ENCODE measurements at regions not wholly inside any gene's neighbourhood (a gene's known extent, or its start where the extent isn't known, plus 50 kb on each side); places are given as distances from the start of the nearest gene placed in this dataset.

DNA sequence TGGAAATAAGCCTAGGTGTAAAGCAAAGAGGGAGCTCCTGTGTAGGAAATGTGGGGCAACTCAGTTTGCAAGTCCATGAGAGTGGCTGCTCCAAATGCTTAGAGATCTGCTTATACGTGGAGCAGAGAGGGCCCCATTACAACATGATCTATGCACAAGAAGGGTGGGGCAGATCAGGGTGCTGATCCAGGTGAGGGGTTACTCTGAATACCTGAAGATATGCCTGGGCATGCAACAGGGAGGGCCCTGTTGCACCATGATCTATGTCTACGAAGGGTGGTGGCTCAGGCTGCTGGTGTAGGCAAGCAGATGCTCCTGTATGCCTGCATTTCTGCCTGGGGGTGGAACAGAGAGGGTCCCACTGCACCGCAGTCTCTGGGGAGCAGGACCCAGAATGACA lies 1121.2 kb downstream of the RAPGEF2 start:
- no peak overlapping the region for H3K9ac ChIP-seq (ENCODE audit: low read length)
- H3K79me2 ChIP-seq (ENCODE audit: low read length): no peaks in the 10 kb centered on the region
- no peaks in the 10 kb centered on the region for H3K27me3 ChIP-seq (replicated peaks; ENCODE audit: insufficient read depth, low read length)
- H2AFZ ChIP-seq (ENCODE audit: low read length): no peak overlapping the region
- H3F3A ChIP-seq (ENCODE audit: insufficient read depth, low read length): no peaks in the 10 kb centered on the region
- H3K4me1 ChIP-seq (ENCODE audit: low read length): no peaks in the 10 kb centered on the region
- no peaks in the 10 kb centered on the region for H4K20me1 ChIP-seq (ENCODE audit: insufficient read depth, low read length)
- TF ChIP-seq, protein P1, sequence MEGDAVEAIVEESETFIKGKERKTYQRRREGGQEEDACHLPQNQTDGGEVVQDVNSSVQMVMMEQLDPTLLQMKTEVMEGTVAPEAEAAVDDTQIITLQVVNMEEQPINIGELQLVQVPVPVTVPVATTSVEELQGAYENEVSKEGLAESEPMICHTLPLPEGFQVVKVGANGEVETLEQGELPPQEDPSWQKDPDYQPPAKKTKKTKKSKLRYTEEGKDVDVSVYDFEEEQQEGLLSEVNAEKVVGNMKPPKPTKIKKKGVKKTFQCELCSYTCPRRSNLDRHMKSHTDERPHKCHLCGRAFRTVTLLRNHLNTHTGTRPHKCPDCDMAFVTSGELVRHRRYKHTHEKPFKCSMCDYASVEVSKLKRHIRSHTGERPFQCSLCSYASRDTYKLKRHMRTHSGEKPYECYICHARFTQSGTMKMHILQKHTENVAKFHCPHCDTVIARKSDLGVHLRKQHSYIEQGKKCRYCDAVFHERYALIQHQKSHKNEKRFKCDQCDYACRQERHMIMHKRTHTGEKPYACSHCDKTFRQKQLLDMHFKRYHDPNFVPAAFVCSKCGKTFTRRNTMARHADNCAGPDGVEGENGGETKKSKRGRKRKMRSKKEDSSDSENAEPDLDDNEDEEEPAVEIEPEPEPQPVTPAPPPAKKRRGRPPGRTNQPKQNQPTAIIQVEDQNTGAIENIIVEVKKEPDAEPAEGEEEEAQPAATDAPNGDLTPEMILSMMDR (IDR thresholded peaks at IDR 0.05; ENCODE audit: low read length): no peak
- no peak for TF ChIP-seq EZH2phosphoT487 (IDR thresholded peaks at IDR 0.05; ENCODE audit: low read length)
- TF ChIP-seq EZH2 (optimal IDR thresholded peaks at IDR 0.05; ENCODE audit: low read depth, low read length): no peak
- no peak overlapping the region for H3K4me2 ChIP-seq (ENCODE audit: low read depth, low read length)
- no peaks in the 10 kb centered on the region for H3K9me2 ChIP-seq (replicated peaks; ENCODE audit: insufficient read depth, low read length)
- H3K4me3 ChIP-seq (ENCODE audit: low read length): no peak overlapping the region
- no peaks in the 10 kb centered on the region for H3K9me3 ChIP-seq (replicated peaks; ENCODE audit: insufficient read depth, low read length)
- no peaks in the 10 kb centered on the region for H3K36me3 ChIP-seq (replicated peaks; ENCODE audit: insufficient read depth, low read length)
- no peak for DNase-seq
- no peak overlapping the region for H3K27ac ChIP-seq (ENCODE audit: low read length)

DNA sequence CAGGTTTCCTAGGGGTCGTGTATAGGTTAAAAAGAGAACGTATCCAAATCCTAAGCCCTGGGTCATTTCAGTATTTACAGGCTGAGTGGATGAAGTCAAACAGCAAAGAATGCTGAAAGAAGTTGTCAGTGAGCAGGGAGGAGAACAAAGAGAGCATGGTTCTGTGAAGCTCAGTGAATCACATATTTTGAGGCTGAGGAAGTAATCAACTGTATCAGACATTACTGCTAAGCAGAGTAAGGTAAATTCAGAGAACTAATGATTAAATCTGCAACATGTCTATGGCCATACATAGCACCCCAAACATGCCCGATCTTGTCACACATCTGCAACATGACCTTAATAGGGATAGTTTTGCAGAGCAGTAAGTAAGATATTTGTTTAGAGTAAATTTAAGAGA lies 1130.3 kb downstream of the RAPGEF2 start:
- Histone ChIP-seq H3F3A (ENCODE audit: insufficient read depth, low read length) (no peaks in the 10 kb centered on the region), H3K4me2 (ENCODE audit: low read depth, low read length) (no peak overlapping the region), H4K20me1 (ENCODE audit: insufficient read depth, low read length) (no peaks in the 10 kb centered on the region), H3K4me3 (ENCODE audit: low read length) (no peak overlapping the region), H3K36me3 (replicated peaks; ENCODE audit: insufficient read depth, low read length) (no peaks in the 10 kb centered on the region), H3K27ac (ENCODE audit: low read length) (no peak overlapping the region), H2AFZ (ENCODE audit: low read length) (no peak overlapping the region), H3K9me3 (replicated peaks; ENCODE audit: insufficient read depth, low read length) (no peaks in the 10 kb centered on the region), H3K9me2 (replicated peaks; ENCODE audit: insufficient read depth, low read length) (no peaks in the 10 kb centered on the region), H3K9ac (ENCODE audit: low read length) (no peak overlapping the region), H3K79me2 (ENCODE audit: low read length) (no peaks in the 10 kb centered on the region), H3K4me1 (ENCODE audit: low read length) (no peaks in the 10 kb centered on the region), H3K27me3 (replicated peaks; ENCODE audit: insufficient read depth, low read length) (no peaks in the 10 kb centered on the region)
- DNase-seq: no peak
- TF ChIP-seq EZH2 (optimal IDR thresholded peaks at IDR 0.05; ENCODE audit: low read depth, low read length): no peak

DNA sequence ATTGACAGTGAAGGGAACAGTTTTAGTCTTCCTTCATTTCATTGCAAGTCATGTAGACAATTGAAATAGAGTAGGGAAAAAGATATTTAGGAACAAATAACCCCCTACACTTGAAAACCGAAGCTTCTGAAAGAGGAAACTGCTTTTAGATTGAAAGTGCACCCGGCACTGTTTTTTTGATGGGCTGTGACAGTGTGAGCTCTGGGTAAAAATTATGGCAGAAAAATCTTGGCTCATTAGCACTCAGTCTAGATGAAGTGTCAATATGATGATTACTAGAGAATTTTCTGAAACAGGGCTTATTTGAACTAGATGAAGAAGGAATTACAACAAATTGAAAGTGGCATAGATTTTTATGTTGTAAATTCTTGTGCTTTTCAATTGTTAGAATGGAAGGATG lies 1132.4 kb downstream of the RAPGEF2 start:
- no peak overlapping the region for H3K9ac ChIP-seq (ENCODE audit: low read length)
- TF ChIP-seq EZH2phosphoT487 (IDR thresholded peaks at IDR 0.05; ENCODE audit: low read length) (no peak), EZH2 (optimal IDR thresholded peaks at IDR 0.05; ENCODE audit: low read depth, low read length) (no peak)
- TF ChIP-seq, protein P1 (IDR thresholded peaks at IDR 0.05; ENCODE audit: low read length): no peak
- H3K4me3 ChIP-seq (ENCODE audit: low read length): no peak overlapping the region
- no peaks in the 10 kb centered on the region for H3K4me1 ChIP-seq (ENCODE audit: low read length)
- no peaks in the 10 kb centered on the region for H3K79me2 ChIP-seq (ENCODE audit: low read length)
- H3K9me2 ChIP-seq (replicated peaks; ENCODE audit: insufficient read depth, low read length): no peaks in the 10 kb centered on the region
- no peaks in the 10 kb centered on the region for H3F3A ChIP-seq (ENCODE audit: insufficient read depth, low read length)
- H4K20me1 ChIP-seq (ENCODE audit: insufficient read depth, low read length): no peaks in the 10 kb centered on the region
- H3K9me3 ChIP-seq (replicated peaks; ENCODE audit: insufficient read depth, low read length): no peaks in the 10 kb centered on the region
- H3K27ac ChIP-seq (ENCODE audit: low read length): no peak overlapping the region
- no peaks in the 10 kb centered on the region for H3K27me3 ChIP-seq (replicated peaks; ENCODE audit: insufficient read depth, low read length)
- no peak overlapping the region for H2AFZ ChIP-seq (ENCODE audit: low read length)
- no peaks in the 10 kb centered on the region for H3K36me3 ChIP-seq (replicated peaks; ENCODE audit: insufficient read depth, low read length)
- no peak overlapping the region for H3K4me2 ChIP-seq (ENCODE audit: low read depth, low read length)
- no peak for DNase-seq

DNA sequence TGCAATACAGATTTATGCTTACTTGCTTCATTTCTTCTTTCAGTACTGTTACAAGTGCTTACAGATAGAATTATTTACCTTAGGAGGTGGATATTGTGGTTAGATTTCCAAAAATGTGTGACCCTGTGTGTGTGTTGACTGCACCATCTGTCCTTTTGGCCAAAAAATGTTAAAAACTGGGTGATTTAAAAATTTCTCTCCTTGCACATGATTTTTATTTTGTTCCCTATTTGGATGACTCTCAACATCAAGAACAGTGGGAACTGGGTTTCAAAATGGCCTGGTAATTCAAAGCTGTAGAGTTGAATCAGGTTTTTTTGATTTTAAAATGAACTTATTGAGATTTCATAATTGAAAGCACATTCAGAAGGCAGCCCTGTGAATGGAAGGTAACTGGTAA lies 1132.9 kb downstream of the RAPGEF2 start:
- Histone ChIP-seq H3K36me3 (replicated peaks; ENCODE audit: insufficient read depth, low read length) (no peaks in the 10 kb centered on the region), H3K4me1 (ENCODE audit: low read length) (no peaks in the 10 kb centered on the region), H3K4me3 (ENCODE audit: low read length) (no peak overlapping the region), H3K79me2 (ENCODE audit: low read length) (no peaks in the 10 kb centered on the region), H3K9me2 (replicated peaks; ENCODE audit: insufficient read depth, low read length) (no peaks in the 10 kb centered on the region), H3F3A (ENCODE audit: insufficient read depth, low read length) (no peaks in the 10 kb centered on the region), H3K9me3 (replicated peaks; ENCODE audit: insufficient read depth, low read length) (no peaks in the 10 kb centered on the region), H2AFZ (ENCODE audit: low read length) (no peak overlapping the region), H3K4me2 (ENCODE audit: low read depth, low read length) (no peak overlapping the region), H3K27me3 (replicated peaks; ENCODE audit: insufficient read depth, low read length) (no peaks in the 10 kb centered on the region), H3K9ac (ENCODE audit: low read length) (no peak overlapping the region), H3K27ac (ENCODE audit: low read length) (no peak overlapping the region), H4K20me1 (ENCODE audit: insufficient read depth, low read length) (no peaks in the 10 kb centered on the region)
- TF ChIP-seq, protein P1 (IDR thresholded peaks at IDR 0.05; ENCODE audit: low read length): no peak
- no peak for TF ChIP-seq EZH2phosphoT487 (IDR thresholded peaks at IDR 0.05; ENCODE audit: low read length)
- no peak for TF ChIP-seq EZH2 (optimal IDR thresholded peaks at IDR 0.05; ENCODE audit: low read depth, low read length)
- DNase-seq: no peak

All from MM.1S (cell line).